H9 (cell line): ENCODE measurements at regions not wholly inside any gene's neighbourhood (a gene's known extent, or its start where the extent isn't known, plus 50 kb on each side); places are given as distances from the start of the nearest gene placed in this dataset.

ENCODE experiments used
- DNase-seq: peaks from one replicate; pipeline ENCODE4 v3.0.0-alpha.2; 2017
- H2AFZ ChIP-seq: one replicate; pipeline ENCODE4 v1.6.1; 2013; ENCODE audit warnings: mild to moderate bottlenecking, low read length, control low read depth, moderate library complexity
- H2AK5ac ChIP-seq: 2 replicates; pipeline ENCODE4 v1.6.1; 2013; ENCODE audit warnings: low read length, control low read depth, mixed read lengths; ENCODE audit not compliant: insufficient read length
- H2BK120ac ChIP-seq: one replicate; pipeline ENCODE4 v1.6.1; 2013; ENCODE audit warnings: low read depth, mild to moderate bottlenecking, low read length, control low read depth, inconsistent platforms; ENCODE audit not compliant: poor library complexity, severe bottlenecking
- H2BK12ac ChIP-seq: 2 replicates; pipeline ENCODE4 v1.6.1; 2013; ENCODE audit warnings: low read length, control low read depth, mixed read lengths, low read depth; ENCODE audit not compliant: insufficient read length
- H2BK15ac ChIP-seq: 2 replicates; pipeline ENCODE4 v1.6.1; 2013; ENCODE audit warnings: low read depth, low read length, control low read depth
- H2BK20ac ChIP-seq: one replicate; pipeline ENCODE4 v1.6.1; 2013; ENCODE audit warnings: low read depth, mild to moderate bottlenecking, low read length, control low read depth, inconsistent platforms; ENCODE audit not compliant: poor library complexity, severe bottlenecking
- H2BK5ac ChIP-seq: 2 replicates; pipeline ENCODE4 v1.6.1; 2013; ENCODE audit warnings: low read length, control low read depth, mixed read lengths; ENCODE audit not compliant: insufficient read length
- H3K14ac ChIP-seq: 2 replicates; pipeline ENCODE4 v1.6.1; 2013; ENCODE audit warnings: low read length, control low read depth; ENCODE audit not compliant: insufficient read depth
- H3K18ac ChIP-seq: 2 replicates; pipeline ENCODE4 v1.6.1; 2013; ENCODE audit warnings: low read depth, mild to moderate bottlenecking, mixed read lengths, low read length, control low read depth; ENCODE audit not compliant: insufficient read length
- H3K23ac ChIP-seq: 2 replicates; pipeline ENCODE4 v1.6.1; 2013; ENCODE audit warnings: low read length, control low read depth, mixed read lengths, low read depth; ENCODE audit not compliant: insufficient read length
- H3K23me2 ChIP-seq: 2 replicates; pipeline ENCODE4 v1.6.1; 2013; ENCODE audit warnings: low read depth, mild to moderate bottlenecking, mixed read lengths, low read length, control low read depth; ENCODE audit not compliant: insufficient read length, poor library complexity, severe bottlenecking
- H3K27ac ChIP-seq: 2 replicates; pipeline ENCODE4 v1.5.1; 2013; ENCODE audit warnings: low read length, control low read depth, mixed read lengths, low read depth; ENCODE audit not compliant: insufficient read length
- H3K27me3 ChIP-seq: 2 replicates; pipeline ENCODE4 v1.6.1; 2013; ENCODE audit warnings: low read length, control low read depth, inconsistent platforms; ENCODE audit not compliant: insufficient read depth
- H3K4ac ChIP-seq: 2 replicates; pipeline ENCODE4 v1.6.1; 2013; ENCODE audit warnings: low read depth, mild to moderate bottlenecking, control low read depth, inconsistent platforms, low read length, moderate library complexity
- H3K4me1 ChIP-seq: 2 replicates; pipeline ENCODE4 v1.6.1; 2013; ENCODE audit warnings: low read length, control low read depth, inconsistent platforms; ENCODE audit not compliant: insufficient read depth
- H3K4me2 ChIP-seq: 2 replicates; pipeline ENCODE4 v1.6.1; 2013; ENCODE audit warnings: low read length, control low read depth, mixed read lengths; ENCODE audit not compliant: insufficient read length, insufficient read depth
- H3K56ac ChIP-seq: 2 replicates; pipeline ENCODE4 v1.6.1; 2013; ENCODE audit warnings: low read depth, mild to moderate bottlenecking, mixed read lengths, low read length, control low read depth; ENCODE audit not compliant: insufficient read length
- H3K79me1 ChIP-seq: 2 replicates; pipeline ENCODE4 v1.6.1; 2013; ENCODE audit warnings: low read depth, mild to moderate bottlenecking, moderate library complexity, low read length, control low read depth, inconsistent platforms; ENCODE audit not compliant: insufficient read depth, poor library complexity, severe bottlenecking
- H3K79me2 ChIP-seq: 2 replicates; pipeline ENCODE4 v1.6.1; 2013; ENCODE audit warnings: low read length, control low read depth, inconsistent platforms; ENCODE audit not compliant: insufficient read depth
- H3K9ac ChIP-seq: 2 replicates; pipeline ENCODE4 v1.6.1; 2013; ENCODE audit warnings: low read length, control low read depth, mixed read lengths; ENCODE audit not compliant: insufficient read length; ENCODE audit errors: extremely low read depth
- H3K9me3 ChIP-seq: one replicate; pipeline ENCODE4 v1.6.1; 2013; ENCODE audit warnings: low read depth, low read length, inconsistent platforms; ENCODE audit not compliant: control insufficient read depth
- H3T11ph ChIP-seq: one replicate; pipeline ENCODE4 v1.6.1; 2013; ENCODE audit warnings: mild to moderate bottlenecking, low read length, control low read depth, inconsistent platforms
- H4K20me1 ChIP-seq: one replicate; pipeline ENCODE4 v1.6.1; 2013; ENCODE audit not compliant: control insufficient read depth, insufficient read length, insufficient read depth
- H4K5ac ChIP-seq: 2 replicates; pipeline ENCODE4 v1.6.1; 2013; ENCODE audit warnings: low read depth, mild to moderate bottlenecking, mixed read lengths, low read length, control low read depth; ENCODE audit not compliant: insufficient read length
- H4K8ac ChIP-seq: replicated peaks from 2 replicates; pipeline ENCODE4 v1.6.1; 2013; ENCODE audit warnings: low read length, control low read depth, mixed read lengths, low read depth; ENCODE audit not compliant: insufficient read length
- H4K91ac ChIP-seq: 2 replicates; pipeline ENCODE4 v1.6.1; 2013; ENCODE audit warnings: low read depth, mild to moderate bottlenecking, moderate library complexity, mixed read lengths, low read length, control low read depth; ENCODE audit not compliant: insufficient read length
- H3K27ac Mint-ChIP-seq, 3 experiments: 2 replicates in 2 of 3; 3 replicates in 1 of 3; pipeline ENCODE4 v1.8.0; 2020 to 2021; ENCODE audit warnings: mixed read lengths in 3 of 3, mild to moderate bottlenecking in 1 of 3, moderate library complexity in 1 of 3
- H3K27me3 Mint-ChIP-seq: 2 replicates; pipeline ENCODE4 v1.8.0; 2021; ENCODE audit warnings: low read depth, mild to moderate bottlenecking, moderate library complexity, mixed read lengths
- H3K36me3 Mint-ChIP-seq, 3 experiments: 2 replicates in 2 of 3; 3 replicates in 1 of 3; pipeline ENCODE4 v1.8.0; 2020 to 2021; ENCODE audit warnings: low read depth in 3 of 3, mixed read lengths in 3 of 3; ENCODE audit not compliant: insufficient read depth in 1 of 3
- H3K4me1 Mint-ChIP-seq, 2 experiments: 2 replicates each; pipeline ENCODE4 v1.8.0; 2020; ENCODE audit warnings: mixed read lengths in 2 of 2
- H3K4me3 Mint-ChIP-seq, 2 experiments: 2 replicates in 1 of 2; 3 replicates in 1 of 2; pipeline ENCODE4 v1.8.0; 2020 to 2021; ENCODE audit warnings: mild to moderate bottlenecking in 2 of 2, mixed read lengths in 2 of 2, moderate library complexity in 1 of 2
- H3K9me3 Mint-ChIP-seq, 2 experiments: 2 replicates in 1 of 2; 3 replicates in 1 of 2; pipeline ENCODE4 v1.8.0; 2020; ENCODE audit warnings: mild to moderate bottlenecking in 2 of 2, mixed read lengths in 2 of 2, moderate library complexity in 1 of 2
- CTCF ChIP-seq: fragments of 200-600 bp; sonication (generic); conservative IDR thresholded peaks from 3 replicates; pipeline ENCODE4 v1.8.0; 2021; ENCODE audit warnings: antibody characterized with exemption, mild to moderate bottlenecking
- WGBS: extraction: QIAGEN DNeasy Blood & Tissue Kit; methylation state at CpG from one replicate; pipeline ENCODE4 v1.1.7; 2013; ENCODE audit warnings: missing lambda C conversion rate, low lambda C conversion rate, mixed read lengths; ENCODE audit not compliant: insufficient read length; ENCODE audit errors: extremely low coverage; 5-methylcytosine and 5-hydroxymethylcytosine counted together

GRCh38 chr2:236761358-236761757 lies 191.7 kb downstream of the ACKR3 start:
- Histone ChIP-seq H4K91ac (no peak overlapping the region), H3K56ac (no peak overlapping the region), H3K18ac (no peak overlapping the region), H3K27me3 (no peaks in the 10 kb centered on the region), H4K8ac (no peak overlapping the region), H2BK15ac (no peak overlapping the region), H2BK12ac (no peak overlapping the region), H4K20me1 (no peaks in the 10 kb centered on the region), H3K23me2 (no peaks in the 10 kb centered on the region), H3K23ac (no peak overlapping the region), H3K14ac (no peak overlapping the region), H3K4me2 (no peak overlapping the region), H2AK5ac (no peak overlapping the region), H3K79me2 (no peaks in the 10 kb centered on the region), H2BK5ac (no peak overlapping the region), H3K9me3 (no peaks in the 10 kb centered on the region), H2BK120ac (no peak overlapping the region), H3K4ac (no peak overlapping the region), H3K9ac (no peak overlapping the region), H2BK20ac (no peak overlapping the region), H4K5ac (no peak overlapping the region), H3K27ac (no peak overlapping the region), H3T11ph (no peak overlapping the region), H3K79me1 (no peaks in the 10 kb centered on the region), H3K4me1 (no peaks in the 10 kb centered on the region), H2AFZ (no peak overlapping the region)
- DNase-seq, result no peak
- no peak overlapping the region for H3K4me3 Mint-ChIP-seq
- TF ChIP-seq CTCF, result no peak
- H3K36me3 Mint-ChIP-seq, result no peaks in the 10 kb centered on the region
- H3K27ac Mint-ChIP-seq, result no peak overlapping the region
- no CpG with 5 or more reads among the region's 3 CpGs for WGBS
- H3K9me3 Mint-ChIP-seq, result peaks cover 0 to under 1% of the 10 kb centered on the region in 2 experiments; a peak in 2 of 5 replicates
- H3K27me3 Mint-ChIP-seq, result peaks cover 4% of the 10 kb centered on the region; the same call in 1 of the 2 replicates
- peaks cover 7 to 9% of the 10 kb centered on the region in 2 experiments for H3K4me1 Mint-ChIP-seq
